ENCODE measurements at regions not wholly inside any gene's neighbourhood (a gene's known extent, or its start where the extent isn't known, plus 50 kb on each side); places are given as distances from the start of the nearest gene placed in this dataset.

DNA sequence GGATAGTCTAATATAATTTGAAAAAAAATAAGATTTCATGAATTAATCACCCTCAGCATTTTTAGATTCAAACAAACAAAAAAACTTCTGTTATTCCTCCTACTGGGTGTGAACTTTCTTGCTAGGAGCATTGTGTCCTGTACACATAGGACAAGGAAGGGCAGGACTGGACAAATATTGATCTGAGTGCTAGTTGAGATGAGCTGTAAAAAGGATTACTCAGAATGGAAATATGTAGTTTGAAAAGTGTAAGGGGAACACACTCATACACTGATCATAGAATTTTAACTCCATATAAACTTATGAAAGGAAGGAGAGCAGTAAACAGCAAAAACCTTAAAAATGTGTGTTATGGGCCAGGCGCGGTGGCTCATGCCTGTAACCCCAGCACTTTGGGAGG lies 156.5 kb upstream of the ZNF648 start:
- Histone ChIP-seq H3K9me3 (peaks cover 7% of the 10 kb centered on the region), H3K36me3 (no peaks in the 10 kb centered on the region), H3K4me3 (no peak overlapping the region), H3K27me3 (replicated peaks; ENCODE audit: insufficient read depth) (no peaks in the 10 kb centered on the region), H3K4me1 (ENCODE audit: control insufficient read depth in 1 of 2, low read depth in 2 of 2) (no peaks in the 10 kb centered on the region), H3K27ac (no peak overlapping the region)
- ATAC-seq (ENCODE audit: insufficient number of reproducible peaks, low FRiP score, low read depth) = no peak
- TF ChIP-seq, protein P1, sequence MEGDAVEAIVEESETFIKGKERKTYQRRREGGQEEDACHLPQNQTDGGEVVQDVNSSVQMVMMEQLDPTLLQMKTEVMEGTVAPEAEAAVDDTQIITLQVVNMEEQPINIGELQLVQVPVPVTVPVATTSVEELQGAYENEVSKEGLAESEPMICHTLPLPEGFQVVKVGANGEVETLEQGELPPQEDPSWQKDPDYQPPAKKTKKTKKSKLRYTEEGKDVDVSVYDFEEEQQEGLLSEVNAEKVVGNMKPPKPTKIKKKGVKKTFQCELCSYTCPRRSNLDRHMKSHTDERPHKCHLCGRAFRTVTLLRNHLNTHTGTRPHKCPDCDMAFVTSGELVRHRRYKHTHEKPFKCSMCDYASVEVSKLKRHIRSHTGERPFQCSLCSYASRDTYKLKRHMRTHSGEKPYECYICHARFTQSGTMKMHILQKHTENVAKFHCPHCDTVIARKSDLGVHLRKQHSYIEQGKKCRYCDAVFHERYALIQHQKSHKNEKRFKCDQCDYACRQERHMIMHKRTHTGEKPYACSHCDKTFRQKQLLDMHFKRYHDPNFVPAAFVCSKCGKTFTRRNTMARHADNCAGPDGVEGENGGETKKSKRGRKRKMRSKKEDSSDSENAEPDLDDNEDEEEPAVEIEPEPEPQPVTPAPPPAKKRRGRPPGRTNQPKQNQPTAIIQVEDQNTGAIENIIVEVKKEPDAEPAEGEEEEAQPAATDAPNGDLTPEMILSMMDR (IDR thresholded peaks at IDR 0.05) = no peak
- DNase-seq (ENCODE audit: low spot score) = no peak

DNA sequence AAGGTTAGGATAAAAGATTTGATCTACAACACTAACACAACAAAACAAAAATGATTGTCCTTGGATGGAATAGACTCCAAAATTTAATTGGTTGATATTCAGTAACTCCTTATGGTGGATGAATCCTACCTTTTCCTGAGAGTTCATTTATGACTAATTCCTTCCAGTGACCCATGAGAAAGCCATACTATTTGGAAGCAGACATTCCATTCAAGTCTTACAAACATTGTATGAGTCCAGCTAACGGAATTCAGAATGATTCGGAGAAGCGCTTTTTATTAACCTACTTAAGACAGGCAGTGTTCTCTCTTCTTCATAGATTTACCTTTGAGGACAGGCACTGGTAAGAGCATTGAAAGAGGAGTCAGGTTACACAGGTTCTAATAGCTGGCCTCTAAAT lies 155.6 kb upstream of the ZNF648 start:
- TF ChIP-seq, protein P1 (IDR thresholded peaks at IDR 0.05) = no peak
- no peak overlapping the region for H3K4me3 ChIP-seq
- DNase-seq (ENCODE audit: low spot score) (no peak), ATAC-seq (ENCODE audit: insufficient number of reproducible peaks, low FRiP score, low read depth) (no peak)
- H3K9me3 ChIP-seq = peaks cover 6% of the 10 kb centered on the region
- H3K27me3 ChIP-seq (replicated peaks; ENCODE audit: insufficient read depth) = no peaks in the 10 kb centered on the region
- no peaks in the 10 kb centered on the region for H3K4me1 ChIP-seq (ENCODE audit: control insufficient read depth in 1 of 2, low read depth in 2 of 2)
- H3K36me3 ChIP-seq = no peaks in the 10 kb centered on the region
- H3K27ac ChIP-seq = no peak overlapping the region

DNA sequence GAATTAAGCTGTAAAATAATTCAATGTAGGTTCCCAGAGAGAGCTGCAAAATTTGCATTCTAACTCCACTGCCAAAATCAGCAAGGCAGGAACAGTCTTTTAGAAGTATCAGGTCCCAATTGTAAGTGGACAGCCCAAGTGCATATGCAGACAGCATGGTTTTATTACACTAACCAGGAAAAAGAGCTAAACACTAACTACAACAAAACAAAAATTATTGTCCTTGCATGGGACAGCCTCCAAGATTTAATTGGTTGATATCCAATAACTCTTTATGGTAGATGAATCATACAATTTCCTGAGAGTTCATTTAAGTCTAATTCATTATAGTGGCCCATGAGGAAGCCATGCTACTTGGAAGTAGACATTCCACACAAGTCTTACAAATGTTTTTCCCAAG lies 154.3 kb upstream of the ZNF648 start:
- DNase-seq (ENCODE audit: low spot score) = no peak
- no peak overlapping the region for H3K27ac ChIP-seq
- TF ChIP-seq, protein P1 (IDR thresholded peaks at IDR 0.05) = no peak
- no peaks in the 10 kb centered on the region for H3K27me3 ChIP-seq (replicated peaks; ENCODE audit: insufficient read depth)
- H3K36me3 ChIP-seq = no peaks in the 10 kb centered on the region
- H3K9me3 ChIP-seq = no peaks in the 10 kb centered on the region
- no peak for ATAC-seq (ENCODE audit: insufficient number of reproducible peaks, low FRiP score, low read depth)
- no peak overlapping the region for H3K4me3 ChIP-seq
- H3K4me1 ChIP-seq (ENCODE audit: control insufficient read depth in 1 of 2, low read depth in 2 of 2) = no peaks in the 10 kb centered on the region

DNA sequence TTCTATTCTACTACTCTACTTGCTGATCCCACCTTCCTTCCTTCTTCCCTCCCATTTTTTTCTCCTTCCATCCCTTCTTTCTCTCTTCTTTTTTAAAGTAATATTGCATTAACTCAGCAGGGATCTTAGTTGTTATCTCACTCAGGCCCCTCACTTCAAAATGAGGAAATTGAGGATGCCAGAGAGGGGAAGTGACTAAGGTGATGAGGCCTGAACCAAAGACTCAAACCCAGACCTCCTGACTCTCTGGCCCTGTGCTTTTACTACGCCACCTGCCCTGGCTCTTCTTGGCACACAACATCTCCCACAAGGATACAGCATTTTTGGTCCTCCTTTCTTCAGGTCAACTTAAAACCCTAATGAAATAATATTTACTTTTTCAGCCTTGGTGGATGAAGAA lies 151.7 kb upstream of the ZNF648 start:
- no peak for DNase-seq (ENCODE audit: low spot score)

DNA sequence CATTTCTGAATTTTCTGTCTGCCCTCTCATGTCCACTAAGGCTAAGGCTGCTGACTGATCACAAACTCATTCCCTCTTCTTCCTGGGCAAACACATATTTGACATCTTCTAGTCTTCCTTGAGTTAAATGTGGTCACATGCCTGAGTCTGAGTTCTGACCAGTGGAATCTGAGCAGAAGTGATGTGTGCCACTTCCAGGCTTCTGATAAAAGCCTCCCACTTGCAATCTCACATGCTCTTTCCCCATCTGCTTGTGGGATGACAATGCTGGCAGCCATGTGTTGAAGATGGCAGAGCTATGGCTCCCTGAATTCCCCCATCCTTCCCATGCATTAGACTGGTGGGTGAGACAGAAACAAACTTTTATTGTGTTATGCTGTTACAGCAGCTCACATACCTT lies 149.9 kb upstream of the ZNF648 start:
- DNase-seq (ENCODE audit: low spot score) (no peak), ATAC-seq (ENCODE audit: insufficient number of reproducible peaks, low FRiP score, low read depth) (no peak)
- H3K9me3 ChIP-seq = no peaks in the 10 kb centered on the region
- no peaks in the 10 kb centered on the region for H3K27me3 ChIP-seq (replicated peaks; ENCODE audit: insufficient read depth)
- H3K4me3 ChIP-seq = no peak overlapping the region
- peaks cover 0 to 8% of the 10 kb centered on the region in 2 donors for H3K4me1 ChIP-seq (ENCODE audit: control insufficient read depth in 1 of 2, low read depth in 2 of 2)
- no peaks in the 10 kb centered on the region for H3K36me3 ChIP-seq
- TF ChIP-seq, protein P1 (IDR thresholded peaks at IDR 0.05) = no peak
- H3K27ac ChIP-seq = no peak overlapping the region

More for the DNA sequence above, 151.7 kb upstream of the ZNF648 start:
- no peaks in the 10 kb centered on the region for H3K9me3 ChIP-seq
- no peaks in the 10 kb centered on the region for H3K36me3 ChIP-seq
- TF ChIP-seq, protein P1 (IDR thresholded peaks at IDR 0.05) = no peak
- no peak overlapping the region for H3K4me3 ChIP-seq
- no peaks in the 10 kb centered on the region for H3K27me3 ChIP-seq (replicated peaks; ENCODE audit: insufficient read depth)
- H3K27ac ChIP-seq = no peak overlapping the region
- ATAC-seq (ENCODE audit: insufficient number of reproducible peaks, low FRiP score, low read depth) = no peak
- H3K4me1 ChIP-seq (ENCODE audit: control insufficient read depth in 1 of 2, low read depth in 2 of 2) = no peaks in the 10 kb centered on the region
